ENCODE measurements at regions not wholly inside any gene's neighbourhood (a gene's known extent, or its start where the extent isn't known, plus 50 kb on each side); places are given as distances from the start of the nearest gene placed in this dataset.

- H3K9me3 ChIP-seq (replicated peaks; ENCODE audit: control insufficient read depth, insufficient read depth, low read length), result no peaks in the 10 kb centered on the region
- TF ChIP-seq NFXL1 (IDR thresholded peaks at IDR 0.05; ENCODE audit: borderline replicate concordance) (no peak), CEBPZ (IDR thresholded peaks at IDR 0.05; ENCODE audit: low read depth, low read length) (no peak), MYB (IDR thresholded peaks at IDR 0.05; ENCODE audit: borderline replicate concordance, low read depth, low read length) (no peak), FOXK2 (IDR thresholded peaks at IDR 0.05) (no peak), STAT3 (IDR thresholded peaks at IDR 0.05; ENCODE audit: low read depth, low read length) (no peak), ZZZ3 (IDR thresholded peaks at IDR 0.05; ENCODE audit: control insufficient read depth, insufficient read length, low read depth) (no peak), ZBTB4 (CRISPR knock-in tag; IDR thresholded peaks at IDR 0.05) (no peak), CTCF (IDR thresholded peaks at IDR 0.05 in 2 of 3, conservative IDR thresholded peaks at IDR 0.05 in 1 of 3; ENCODE audit: control insufficient read depth in 2 of 3, extremely low read depth in 1 of 3, insufficient read depth in 1 of 3, low read depth in 3 of 3, low read length in 3 of 3) (no peak), BCL3 (IDR thresholded peaks at IDR 0.05; ENCODE audit: borderline replicate concordance, insufficient read depth, low read depth, low read length, poor library complexity, severe bottlenecking) (no peak), ZBTB11 (CRISPR knock-in tag; IDR thresholded peaks at IDR 0.05) (no peak)
Observed at GRCh38 chr13:83657281-83657680, 225.0 kb downstream of the SLITRK1 start.

More at GRCh38 chr13:83657281-83657680, 225.0 kb downstream of the SLITRK1 start:
- H3K36me3 ChIP-seq (ENCODE audit: control insufficient read depth in 2 of 2, insufficient read depth in 2 of 2, low read length in 1 of 2), result no peaks in the 10 kb centered on the region
- no peak overlapping the region for H3K9ac ChIP-seq (ENCODE audit: control insufficient read depth, insufficient read depth, low read length)
- no peaks in the 10 kb centered on the region for H3K27me3 ChIP-seq (replicated peaks in 1 of 2; ENCODE audit: control insufficient read depth in 2 of 2, insufficient read depth in 2 of 2, low read length in 1 of 2)
- in situ Hi-C loops (cut with MboI) (no loop called here), intact Hi-C loops (cut with micrococcal nuclease; ENCODE audit: unreplicated experiment) (no loop called here)
- ChIA-PET SMC1A (ENCODE audit: uncharacterized antibody, unreplicated experiment) (interaction anchor here (0.7 kb wide), 1 partner anchor 382 kb away, joined by 3 read pairs; no protein-coding TSS in a partner anchor), POLR2A (no interaction called here), RAD21 (ENCODE audit: unreplicated experiment) (no interaction called here), CTCF (no interaction called here)
- H2AFZ ChIP-seq (ENCODE audit: control insufficient read depth, low read depth, low read length), result no peak overlapping the region
- ATAC-seq, result no peak
- H3K4me3 ChIP-seq, result no peak overlapping the region
- 0% methylated on average over 2 of the region's 2 CpGs for WGBS (ENCODE audit: insufficient coverage, insufficient replicate concordance, low lambda C conversion rate, missing lambda C conversion rate)
- H3K79me2 ChIP-seq (ENCODE audit: control insufficient read depth, insufficient read depth, low read length), result no peaks in the 10 kb centered on the region
- no TSS peak for BruUV-seq (replicated peaks)
- no peaks in the 10 kb centered on the region for H4K20me1 ChIP-seq (ENCODE audit: control insufficient read depth, insufficient read depth)
- H3K27ac ChIP-seq (ENCODE audit: control insufficient read depth, insufficient read depth), result no peak overlapping the region
- H3K4me2 ChIP-seq (ENCODE audit: control insufficient read depth, insufficient read depth), result no peak overlapping the region
- no peak for FAIRE-seq
- DNase-seq (ENCODE audit: low read depth, low spot score), result no peak
- H3K4me1 ChIP-seq (ENCODE audit: control insufficient read depth, insufficient read depth, low read length), result no peaks in the 10 kb centered on the region

Data from GM12878 (cell line).